ENCODE measurements at regions not wholly inside any gene's neighbourhood (a gene's known extent, or its start where the extent isn't known, plus 50 kb on each side); places are given as distances from the start of the nearest gene placed in this dataset.
A peak's percentile ranks its signal among the peaks of the same experiment; 100 is the strongest.
"Not testable (repeated sequence)": the region's sequence is repeated elsewhere in the genome, so short reads cannot be mapped to it uniquely, and the experiment has no call there.

DNA sequence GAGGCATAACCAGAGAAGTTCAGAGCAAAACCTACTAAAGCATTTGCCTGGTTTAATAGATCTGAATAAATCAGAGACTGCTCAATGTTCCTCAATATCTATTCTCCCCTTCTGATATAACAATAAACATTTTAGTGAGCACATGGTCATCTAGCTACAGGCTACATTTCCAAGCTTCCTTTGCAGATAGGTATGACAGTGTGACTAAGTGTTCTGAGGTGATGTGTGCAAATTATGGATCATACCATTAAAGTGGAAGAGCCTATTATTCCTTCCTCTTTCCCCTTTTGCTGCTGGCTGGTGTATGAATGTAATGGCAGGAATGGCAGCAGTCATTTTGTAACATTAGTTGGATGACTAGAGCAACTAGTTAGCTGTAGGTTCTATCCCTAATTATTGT lies 285.8 kb upstream of the RASA1 start:
- DNase-seq: no peak

- no peak for DNase-seq
These were observed 284.5 kb upstream of the RASA1 start for GRCh38 chr5:86983208-86983607.

- DNase-seq: no peak
These were observed 280.8 kb upstream of the RASA1 start for GRCh38 chr5:86986837-86987236.

DNA sequence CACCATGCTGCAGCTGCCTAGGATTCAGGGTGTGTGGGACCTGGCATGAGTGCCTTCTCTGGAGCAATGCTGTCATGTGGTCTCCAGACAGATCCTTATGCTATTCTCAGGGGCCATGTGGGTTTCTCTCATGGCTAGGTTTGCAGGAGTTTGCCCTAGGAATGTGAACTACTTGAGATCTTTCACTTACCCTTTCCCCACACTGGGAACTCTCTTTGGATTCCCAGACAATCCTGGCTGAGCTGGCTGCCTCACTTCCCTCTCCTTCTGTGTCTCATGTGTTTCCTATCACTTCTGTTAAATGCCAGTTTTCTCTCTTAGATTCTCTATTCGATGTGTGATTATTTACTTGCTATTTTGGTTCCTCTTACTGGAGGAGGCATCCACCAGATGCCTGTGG lies 270.2 kb upstream of the RASA1 start:
- no peak for DNase-seq

DNA sequence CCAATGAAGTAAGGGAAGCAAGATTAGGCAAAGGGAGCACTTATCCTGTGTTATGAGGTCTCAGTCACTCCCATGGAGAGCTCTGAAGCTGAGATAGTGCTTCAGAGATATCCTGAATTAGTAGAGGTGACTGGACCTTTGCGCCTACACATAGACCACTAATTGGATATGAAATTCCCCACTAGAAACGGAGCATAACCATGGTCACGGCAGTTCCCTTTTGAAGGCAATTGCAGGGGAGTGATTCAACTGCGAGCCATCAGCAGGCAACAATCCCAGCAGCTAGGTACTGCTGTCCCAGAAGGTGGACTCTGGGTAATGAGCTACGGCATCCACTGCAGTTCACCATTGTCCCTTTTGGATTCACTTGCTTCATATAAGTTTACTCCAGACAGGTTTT lies 267.7 kb upstream of the RASA1 start:
- no peak for DNase-seq

GRCh38 chr5:87002485-87002884 lies 265.2 kb upstream of the RASA1 start:
- no peak for DNase-seq

- no peak for DNase-seq
These were observed 263.6 kb upstream of the RASA1 start for GRCh38 chr5:87004101-87004500.

DNA sequence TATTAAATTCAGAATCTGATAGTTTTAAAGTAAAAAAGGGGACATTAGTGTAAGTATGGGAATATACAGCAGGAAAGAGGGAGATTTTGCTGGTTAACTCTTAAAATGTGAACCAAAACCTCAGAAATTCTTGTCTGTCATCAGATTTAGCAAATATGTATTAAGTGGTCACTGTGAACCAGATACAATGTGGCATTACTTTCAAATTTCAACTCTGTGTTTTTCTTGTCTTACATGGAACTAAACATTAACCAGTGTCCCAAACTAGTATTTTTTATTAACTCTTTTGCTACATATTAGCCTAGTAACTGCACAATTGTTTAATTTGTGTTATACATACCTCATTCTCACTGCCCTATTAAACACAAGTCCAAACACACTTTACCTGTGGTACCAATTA lies 259.9 kb upstream of the RASA1 start:
- no peak for DNase-seq

- peak; percentile 25 for DNase-seq
These were observed 258.7 kb upstream of the RASA1 start for GRCh38 chr5:87008751-87009560.

- no peak for DNase-seq
These were observed 256.9 kb upstream of the RASA1 start for GRCh38 chr5:87010736-87011135.

- DNase-seq: no peak
These were observed 251.8 kb upstream of the RASA1 start for GRCh38 chr5:87015901-87016300.

- no peak for DNase-seq
These were observed 247.4 kb upstream of the RASA1 start for GRCh38 chr5:87020099-87020934.

DNA sequence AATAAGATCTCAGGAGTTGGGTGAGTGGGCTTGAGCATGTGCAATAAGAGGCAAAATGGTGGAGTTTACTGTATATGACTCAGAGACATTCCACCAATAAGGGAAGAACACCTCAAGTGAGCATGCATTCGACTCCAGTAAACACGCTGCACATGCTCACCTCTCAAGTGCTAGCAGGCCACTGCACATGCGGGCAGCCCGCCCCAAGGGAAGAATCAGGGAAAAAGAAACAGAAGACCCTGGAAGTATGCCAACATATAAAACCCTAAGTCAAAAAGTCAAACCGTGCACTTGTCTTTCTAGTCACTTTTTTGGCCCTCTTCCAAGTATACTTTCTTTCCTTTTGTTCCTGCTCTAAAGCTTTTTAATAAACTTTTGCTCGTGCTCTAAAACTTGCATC lies 245.3 kb upstream of the RASA1 start:
- DNase-seq: no peak

- DNase-seq: no peak
These were observed 240.1 kb upstream of the RASA1 start for GRCh38 chr5:87027570-87027969.

DNA sequence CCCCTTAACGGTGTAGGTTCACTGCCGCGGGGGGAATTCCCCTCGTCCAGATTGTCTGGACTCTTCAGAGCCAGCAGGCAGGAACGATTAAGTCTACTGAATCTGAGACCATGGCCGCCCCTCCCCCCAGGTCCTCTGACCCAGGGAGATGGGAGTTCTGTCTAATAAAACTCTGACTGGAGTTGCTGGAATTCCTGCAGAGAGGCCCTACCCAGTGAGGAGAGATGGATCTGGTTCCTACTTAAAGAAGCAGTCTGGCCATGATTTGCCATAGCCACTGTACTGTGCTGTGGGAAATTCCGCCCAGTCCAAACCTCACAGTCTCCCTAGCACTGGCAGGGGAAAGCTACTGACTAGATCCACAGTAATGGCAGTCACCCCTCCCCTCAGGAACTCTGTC lies 237.7 kb upstream of the RASA1 start:
- DNase-seq: no peak

GRCh38 chr5:87030699-87031098 lies 237.0 kb upstream of the RASA1 start:
- DNase-seq: no peak

GRCh38 chr5:87034557-87034956 lies 233.1 kb upstream of the RASA1 start:
- no peak for DNase-seq

GRCh38 chr5:87042554-87042953 lies 225.1 kb upstream of the RASA1 start:
- no peak for DNase-seq

DNA sequence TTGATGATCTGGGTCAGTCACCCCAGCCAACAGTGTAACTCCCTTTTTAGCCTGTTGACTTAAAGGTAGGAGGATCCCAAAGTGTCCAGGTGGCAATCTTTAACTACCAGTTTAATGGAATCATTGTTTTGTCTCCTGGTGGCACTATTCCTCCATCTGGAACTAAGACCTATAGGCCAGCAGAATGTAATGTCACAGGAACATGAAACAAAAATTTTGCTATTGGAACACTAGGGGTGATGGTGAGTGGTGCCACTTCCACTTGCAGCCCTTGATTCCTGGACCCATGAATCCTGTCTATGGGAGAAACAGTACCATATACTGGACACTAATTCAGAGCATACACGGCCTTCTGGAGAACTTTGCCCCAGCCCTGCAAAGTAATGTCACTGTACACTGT lies 219.5 kb upstream of the RASA1 start:
- DNase-seq: no peak

DNA sequence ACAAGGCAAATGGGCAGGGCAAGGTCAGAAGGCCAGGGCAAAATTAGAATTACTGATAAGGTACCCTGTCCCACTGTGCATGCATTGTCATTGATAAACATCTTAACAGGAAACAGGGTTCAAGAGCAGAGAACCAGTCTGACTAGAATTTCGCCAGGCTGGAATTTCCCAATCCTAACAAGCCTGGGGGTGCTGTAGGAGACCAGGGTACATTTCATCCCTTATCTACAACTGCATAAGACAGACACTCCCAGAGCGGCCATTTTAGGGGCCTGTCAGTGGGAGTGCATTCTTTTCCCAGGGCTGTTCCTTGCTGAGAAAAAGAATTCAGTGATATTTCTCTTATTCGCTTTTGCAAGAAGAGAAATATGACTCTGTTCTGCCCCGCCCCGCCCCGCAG lies 218.7 kb upstream of the RASA1 start:
- DNase-seq: not testable (repeated sequence)

- DNase-seq: no peak
These were observed 216.1 kb upstream of the RASA1 start for GRCh38 chr5:87051502-87052113.

- no peak for DNase-seq
These were observed 214.5 kb upstream of the RASA1 start for GRCh38 chr5:87053146-87053545.

DNA sequence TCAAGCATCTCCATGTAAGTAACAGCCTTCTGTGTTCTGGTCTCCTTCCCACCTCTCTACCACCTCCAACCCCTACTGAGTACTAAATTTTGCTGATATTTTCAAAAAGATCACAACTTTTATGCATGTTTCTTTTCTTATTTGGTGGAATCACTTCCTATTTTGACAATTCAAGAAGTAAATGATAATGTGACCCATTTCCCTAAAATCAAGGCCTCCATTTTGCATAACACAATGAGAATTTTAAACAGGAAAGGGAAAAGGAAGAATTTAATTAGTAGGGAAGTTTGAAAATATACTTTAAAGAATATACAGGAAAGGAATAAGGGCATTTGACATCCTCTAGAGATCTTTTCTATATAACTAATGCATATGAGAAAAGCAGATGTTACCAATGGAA lies 212.9 kb upstream of the RASA1 start:
- DNase-seq: no peak

- DNase-seq: no peak
These were observed 206.6 kb upstream of the RASA1 start for GRCh38 chr5:87061046-87061445.
